Amniotic stem cell (primary cell): ENCODE measurements at regions not wholly inside any gene's neighbourhood (a gene's known extent, or its start where the extent isn't known, plus 50 kb on each side); places are given as distances from the start of the nearest gene placed in this dataset.

Source experiments
- DNase-seq: peaks from one replicate; lab custom pipeline; 2025; lab: John Stamatoyannopoulos, UW

DNA sequence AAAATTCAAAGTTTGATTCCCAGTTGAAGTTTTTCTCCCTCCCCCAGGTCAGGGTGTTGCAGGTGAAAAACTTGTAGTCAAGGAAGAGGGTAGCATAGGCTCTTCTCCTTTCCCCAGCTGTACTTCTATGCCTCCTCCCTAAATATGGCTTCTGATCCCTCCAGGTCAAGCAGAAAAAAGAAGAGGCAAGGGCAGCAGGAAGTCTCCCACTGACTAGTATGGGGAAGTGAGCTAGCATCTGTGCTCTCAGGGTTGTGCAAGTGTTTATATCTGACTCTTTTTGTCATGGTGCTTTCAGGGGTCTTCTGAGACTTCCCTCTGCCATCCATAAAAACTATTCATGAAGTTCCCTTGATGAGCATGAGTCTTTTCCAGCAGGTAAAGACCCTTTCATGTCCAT, 76.0 kb downstream of the ATPSCKMT start:
- DNase-seq, result no peak

DNA sequence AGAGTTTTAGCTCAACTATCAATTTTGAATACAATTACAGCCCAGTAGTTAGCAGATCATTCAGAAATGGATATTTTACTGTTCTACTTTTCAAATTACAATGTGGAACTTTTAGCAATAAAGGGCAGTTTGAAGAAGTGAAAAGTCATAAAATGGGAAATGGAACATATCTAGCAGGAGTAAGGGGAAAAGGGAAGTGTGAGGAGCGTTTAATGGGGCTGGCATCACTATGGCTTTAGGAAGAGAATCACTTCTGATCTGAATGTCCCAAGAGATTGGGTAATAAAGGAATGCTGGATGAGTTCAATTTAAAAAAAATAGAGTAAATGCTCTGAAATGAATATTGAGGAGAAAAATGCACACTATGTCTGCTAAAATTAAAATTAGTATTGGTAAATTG, 77.4 kb downstream of the ATPSCKMT start:
- no peak for DNase-seq

DNA sequence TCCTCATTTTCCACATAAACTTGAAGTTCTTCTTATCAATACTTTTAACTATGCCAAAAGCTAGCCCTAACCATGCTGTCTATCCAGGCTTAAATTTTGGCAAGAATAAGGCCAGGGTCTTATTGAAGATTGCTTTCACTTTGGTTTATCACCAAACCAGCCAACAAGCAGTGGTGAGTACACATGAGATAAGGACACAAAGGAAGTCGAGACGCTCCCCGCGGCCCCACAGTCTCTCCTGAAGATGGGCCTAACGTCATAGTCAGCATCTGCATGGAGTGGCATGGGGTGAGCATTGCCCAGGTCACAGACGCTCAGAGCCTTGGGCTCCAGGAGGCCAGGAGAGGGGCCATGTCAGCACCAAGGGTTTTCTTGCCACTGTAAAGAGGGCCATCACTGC, 80.3 kb downstream of the ATPSCKMT start:
- no peak for DNase-seq

DNA sequence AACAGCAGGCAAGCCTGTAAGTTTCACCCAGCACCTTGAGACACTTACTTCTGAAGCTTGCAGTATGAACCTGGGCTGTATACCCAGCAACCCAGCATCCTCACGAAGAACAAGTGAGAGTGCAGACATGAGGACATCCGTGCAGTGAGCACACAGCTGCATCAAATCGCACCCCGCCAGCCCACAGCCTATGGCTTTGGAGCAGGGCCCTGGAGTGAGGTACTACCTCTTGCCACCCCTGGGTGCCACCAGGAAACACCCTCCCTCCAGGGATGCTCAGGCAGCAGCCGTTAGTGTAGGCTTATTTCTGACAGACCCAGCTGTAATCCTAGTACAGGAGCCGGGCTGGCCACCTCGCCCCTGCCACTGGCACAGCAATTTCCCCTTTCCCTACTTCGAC, 81.4 kb downstream of the ATPSCKMT start:
- no peak for DNase-seq

DNA sequence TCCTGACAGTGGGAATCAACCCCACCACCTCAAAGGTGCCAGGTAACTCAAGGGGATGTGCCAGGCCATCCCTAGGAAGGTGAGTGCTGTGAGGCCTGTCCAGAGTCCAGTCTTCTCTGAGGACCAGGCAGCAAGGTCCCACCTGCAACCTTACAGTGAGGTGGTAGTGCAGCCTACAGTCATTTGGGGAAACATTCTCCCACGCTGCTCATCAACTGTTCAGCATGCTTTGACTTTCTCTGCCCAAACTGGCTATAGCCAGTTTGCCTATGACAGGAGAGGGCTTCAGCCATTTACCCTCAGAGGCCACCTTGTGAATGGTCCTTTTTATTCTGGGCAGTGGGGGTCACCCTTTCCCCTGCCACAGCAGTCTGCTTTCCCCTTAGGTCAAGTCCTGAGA, 81.9 kb downstream of the ATPSCKMT start:
- no peak for DNase-seq

DNA sequence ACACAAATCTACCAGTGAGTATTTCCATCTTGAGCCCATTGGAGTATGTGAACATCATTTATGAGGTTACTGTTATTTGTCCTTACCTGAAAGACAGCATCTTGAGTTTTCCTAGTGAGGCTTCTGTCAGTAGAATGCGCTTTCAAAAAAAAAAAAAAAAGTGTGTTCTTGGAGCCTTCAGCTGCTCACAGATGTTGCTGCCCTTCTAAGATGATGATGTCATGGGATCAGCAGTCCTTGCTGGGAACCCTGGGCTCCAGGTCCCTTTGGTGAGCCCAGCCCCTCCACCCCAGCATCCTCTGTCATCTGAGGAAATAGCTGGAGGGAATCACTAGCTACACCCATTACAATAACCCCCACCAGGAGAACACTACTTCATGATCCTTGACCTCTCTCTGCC, 83.3 kb downstream of the ATPSCKMT start:
- no peak for DNase-seq

DNA sequence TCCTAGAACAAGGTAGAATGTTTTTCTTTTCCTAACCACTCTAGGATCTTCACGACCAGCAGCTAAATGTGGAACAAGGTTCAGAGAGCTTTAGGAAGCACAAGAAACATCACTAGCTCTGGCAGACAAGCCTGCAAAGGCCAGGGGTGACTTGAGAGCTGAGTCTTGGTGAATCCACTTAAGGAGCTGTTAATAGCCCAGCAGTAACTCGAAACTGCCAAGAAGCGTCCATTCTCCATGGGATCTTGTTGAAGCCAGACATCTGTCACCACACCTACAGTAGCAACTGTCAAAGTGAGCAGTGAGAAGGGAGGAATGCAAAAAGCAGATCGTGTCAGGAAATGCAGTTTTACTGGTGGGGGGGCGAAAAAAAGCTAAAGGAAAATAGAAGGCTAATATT, 87.2 kb downstream of the ATPSCKMT start:
- DNase-seq, result no peak

DNA sequence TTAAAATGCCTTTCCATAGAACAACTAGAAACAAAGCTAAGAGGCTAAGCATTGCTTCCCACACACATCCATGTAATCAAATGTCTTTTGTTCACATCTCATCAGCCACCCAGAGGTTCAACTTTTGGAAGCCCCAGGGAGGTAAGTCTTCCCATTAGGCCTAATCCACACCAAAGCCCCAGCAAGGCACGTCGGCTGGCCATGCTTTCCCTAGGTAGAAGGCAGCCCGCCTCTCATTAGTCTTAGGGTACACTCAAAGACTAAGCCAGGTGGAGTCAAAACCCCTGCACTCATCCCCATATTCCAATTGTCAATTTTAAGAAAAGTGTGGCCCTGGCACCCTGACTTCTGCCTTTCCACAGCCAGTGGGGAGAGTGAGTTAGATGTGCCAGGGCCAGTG, 87.9 kb downstream of the ATPSCKMT start:
- no peak for DNase-seq

DNA sequence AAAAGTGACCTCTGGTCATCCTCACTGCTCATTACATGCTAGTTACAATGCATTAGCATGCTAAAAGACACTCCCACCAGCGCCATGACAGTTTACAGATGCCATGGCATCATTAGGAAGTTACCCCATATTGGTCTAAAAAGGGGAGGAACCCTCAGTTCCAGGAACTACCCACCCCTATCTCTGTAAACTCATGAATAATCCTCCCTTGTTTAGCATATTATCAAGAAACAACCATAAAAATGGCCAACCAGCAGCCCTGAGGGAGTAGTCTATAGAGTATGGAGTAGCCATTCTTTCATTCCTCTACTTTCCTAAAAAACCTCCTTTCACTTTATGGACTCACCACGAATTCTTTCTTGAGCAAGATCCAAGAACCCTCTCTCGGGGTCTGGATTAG, 89.4 kb downstream of the ATPSCKMT start:
- no peak for DNase-seq

DNA sequence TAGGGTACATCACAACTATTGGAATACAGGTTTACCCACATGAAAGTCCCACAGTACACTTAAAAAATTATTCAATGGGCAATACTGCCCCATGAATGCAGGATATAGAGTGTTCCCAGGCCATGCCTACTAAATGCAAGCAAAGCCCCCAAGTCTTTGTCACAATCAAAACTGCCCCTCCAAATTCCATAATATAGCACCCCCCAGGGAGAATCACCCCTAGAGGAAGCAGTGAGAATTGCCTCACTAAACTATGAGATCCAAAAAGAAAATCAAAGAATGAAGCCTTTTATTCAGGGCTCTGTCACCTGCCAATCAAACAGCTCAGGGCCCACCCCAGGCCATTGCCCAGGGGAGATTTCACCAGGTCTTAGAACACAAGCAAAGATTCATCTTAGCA, 90.8 kb downstream of the ATPSCKMT start:
- DNase-seq, result no peak

DNA sequence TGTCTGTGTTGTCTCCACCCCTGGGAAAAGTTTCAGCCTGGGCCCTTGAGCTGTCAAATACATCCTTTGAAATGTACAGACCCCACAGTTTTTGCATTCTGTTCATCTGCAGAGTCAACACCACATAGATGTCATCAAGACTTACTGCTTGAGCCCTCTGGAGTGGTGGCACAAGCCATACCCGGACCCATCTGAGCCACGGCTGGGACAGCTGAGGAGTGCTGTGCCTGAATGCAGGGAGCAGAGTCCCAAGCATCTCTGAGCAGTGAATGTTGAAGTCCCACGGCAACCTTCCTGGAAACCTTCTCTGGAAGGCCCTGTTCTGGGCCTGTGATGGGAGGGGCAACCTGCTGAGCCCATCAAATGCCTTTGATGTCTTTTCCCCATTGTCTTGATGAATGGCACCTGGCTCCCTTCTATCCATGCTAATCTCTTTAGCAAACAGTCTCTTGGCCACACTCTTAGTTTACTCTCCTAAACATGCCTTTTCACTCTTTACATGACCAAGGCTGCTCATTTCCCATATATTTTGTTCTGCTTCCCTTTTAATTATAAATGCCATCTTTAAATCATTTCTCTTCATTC, 92.5 kb downstream of the ATPSCKMT start:
- no peak for DNase-seq

DNA sequence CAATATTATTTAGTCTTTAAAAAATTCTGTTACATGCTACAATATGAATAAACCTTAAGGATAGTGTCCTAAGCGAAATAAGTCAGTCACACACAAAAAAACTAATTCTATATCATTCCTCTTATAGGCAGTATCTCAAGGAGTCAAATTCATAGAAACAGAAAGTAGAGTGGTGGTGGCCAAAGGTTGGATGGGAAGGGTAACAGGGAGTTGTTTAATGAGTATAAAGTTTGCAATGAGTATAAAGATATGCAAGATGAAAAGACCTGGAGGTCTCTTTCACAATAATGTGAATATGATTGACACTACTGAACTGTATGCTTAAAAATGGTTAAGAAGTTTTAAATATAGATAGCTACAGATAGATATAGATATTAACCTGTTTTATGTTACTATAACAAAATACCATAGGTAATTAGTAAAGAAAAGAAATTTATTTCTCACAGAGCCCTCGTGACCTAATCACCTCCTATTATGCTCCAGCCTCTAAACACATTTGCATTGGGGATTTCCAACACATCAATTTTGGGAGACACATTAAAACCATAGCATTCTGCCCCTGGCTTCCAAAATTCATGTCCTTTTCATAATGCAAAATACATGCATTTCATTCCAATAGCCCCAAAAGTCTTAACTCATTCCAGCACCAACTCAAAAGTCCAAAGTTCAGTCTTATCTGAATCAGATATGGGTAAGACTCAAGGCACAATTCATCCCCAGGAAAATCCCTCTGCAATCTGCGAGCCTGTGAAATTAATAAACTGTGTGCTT, 93.6 kb downstream of the ATPSCKMT start:
- no peak for DNase-seq

DNA sequence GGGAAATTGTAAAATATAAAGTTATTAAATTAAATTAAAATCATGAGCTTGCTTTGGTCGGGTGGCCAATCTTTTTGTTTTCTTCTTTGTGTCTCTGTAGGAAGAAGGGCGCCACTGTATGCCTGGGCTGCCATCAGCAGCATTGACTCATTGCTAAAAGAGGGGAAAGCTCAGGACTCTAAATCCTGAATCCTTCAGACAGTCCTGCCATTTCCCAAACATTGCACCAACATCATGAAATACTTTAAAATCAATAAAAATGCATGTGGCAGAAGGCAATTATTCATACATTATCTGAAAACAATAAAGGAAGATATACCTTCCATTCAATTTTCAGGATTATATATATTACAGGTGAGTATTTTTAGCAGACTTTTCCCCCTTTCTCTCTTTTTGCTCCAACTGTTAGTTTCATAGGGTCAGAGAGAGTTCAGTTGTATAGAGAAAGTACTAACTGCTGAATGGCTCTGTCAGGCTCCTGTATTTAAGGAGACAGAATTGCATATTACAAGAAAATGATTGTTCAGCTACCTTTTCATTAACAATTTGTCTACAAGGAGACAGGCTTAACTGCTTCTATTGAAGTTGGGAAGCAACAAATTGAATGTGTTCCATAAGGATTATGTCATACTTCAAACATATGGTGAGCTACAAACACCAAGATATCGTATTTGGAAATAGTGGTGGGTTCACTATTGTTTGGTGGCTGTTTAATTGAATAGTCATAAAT, 95.7 kb downstream of the ATPSCKMT start:
- no peak for DNase-seq

DNA sequence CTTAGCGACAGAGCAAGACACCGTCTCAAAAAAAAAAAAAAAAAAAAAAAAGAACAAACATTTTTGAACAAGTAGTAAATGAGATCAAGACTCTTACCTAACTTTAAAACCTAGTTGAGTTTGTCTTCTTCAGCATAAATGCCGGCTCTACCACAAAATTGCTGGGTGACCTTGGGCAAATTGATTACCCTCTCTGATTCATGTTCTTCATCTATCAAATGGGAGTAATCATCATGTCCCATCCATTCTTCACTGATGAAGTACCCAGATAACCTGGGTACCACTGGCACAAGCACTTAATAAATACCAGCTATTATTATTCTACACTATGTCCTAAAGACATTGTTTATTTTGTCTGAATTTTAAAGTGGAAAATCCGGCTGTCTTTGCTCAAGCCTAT, 96.3 kb downstream of the ATPSCKMT start:
- no peak for DNase-seq

DNA sequence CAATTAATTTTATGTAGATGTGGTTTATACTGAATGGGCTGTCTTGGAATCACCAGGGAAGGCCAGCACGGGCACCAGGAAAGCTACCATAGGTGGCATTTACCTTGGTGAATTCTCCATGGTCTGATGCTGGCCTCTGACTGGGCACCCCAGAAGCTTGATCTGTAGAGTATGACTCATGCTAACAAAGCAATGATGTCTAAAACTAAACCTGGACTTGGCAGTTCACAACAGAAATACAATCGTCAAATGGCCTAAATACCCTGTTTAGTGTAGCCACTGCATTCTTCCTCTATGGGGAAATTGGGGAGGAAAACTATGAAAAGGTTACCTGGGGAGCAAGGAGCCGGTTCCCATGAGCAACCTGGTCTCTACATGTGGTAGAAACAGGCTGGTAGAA, 98.0 kb downstream of the ATPSCKMT start:
- no peak for DNase-seq

DNA sequence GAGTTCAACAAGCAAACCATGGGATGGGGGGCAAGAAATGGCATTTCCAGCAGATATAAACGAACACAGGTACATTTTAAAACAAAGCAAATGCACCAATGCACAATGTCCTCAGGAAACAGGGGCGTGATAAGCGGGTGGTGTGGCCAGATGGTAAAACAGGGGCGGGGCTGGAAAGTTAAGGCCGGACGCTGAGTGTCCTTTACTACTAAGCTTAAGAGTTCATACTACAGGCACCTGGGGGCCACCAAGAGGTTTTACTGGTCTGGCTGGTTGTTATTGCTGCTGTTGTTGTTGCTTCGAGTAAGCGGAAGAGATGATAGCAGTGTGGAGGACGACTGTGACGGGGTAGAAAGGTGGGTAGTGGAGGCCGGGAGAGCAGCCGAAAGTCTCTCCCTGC, 99.8 kb downstream of the ATPSCKMT start:
- DNase-seq, result no peak

DNA sequence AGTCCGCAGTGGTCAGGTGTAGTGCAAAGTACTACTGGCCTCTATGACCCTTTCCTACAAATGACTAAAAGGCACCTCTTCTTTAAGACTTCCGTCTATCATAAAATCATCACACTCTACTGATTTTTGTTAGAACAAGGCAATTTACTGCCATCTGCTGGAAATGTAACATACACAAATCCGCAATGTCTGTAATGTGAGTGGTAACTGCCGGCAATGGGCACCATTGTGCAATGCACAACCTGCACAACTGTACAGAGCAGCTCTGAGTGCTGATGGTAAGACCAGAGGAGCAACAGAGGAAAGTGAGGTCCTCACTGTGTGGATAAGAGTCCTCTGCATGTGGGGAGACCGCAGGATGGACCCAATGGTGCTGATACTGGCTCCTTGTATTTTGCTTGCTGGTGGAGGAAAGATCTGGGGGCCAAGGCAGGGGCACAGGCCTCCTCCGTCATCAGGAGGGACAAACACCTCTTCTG, 103.7 kb downstream of the ATPSCKMT start:
- no peak for DNase-seq

DNA sequence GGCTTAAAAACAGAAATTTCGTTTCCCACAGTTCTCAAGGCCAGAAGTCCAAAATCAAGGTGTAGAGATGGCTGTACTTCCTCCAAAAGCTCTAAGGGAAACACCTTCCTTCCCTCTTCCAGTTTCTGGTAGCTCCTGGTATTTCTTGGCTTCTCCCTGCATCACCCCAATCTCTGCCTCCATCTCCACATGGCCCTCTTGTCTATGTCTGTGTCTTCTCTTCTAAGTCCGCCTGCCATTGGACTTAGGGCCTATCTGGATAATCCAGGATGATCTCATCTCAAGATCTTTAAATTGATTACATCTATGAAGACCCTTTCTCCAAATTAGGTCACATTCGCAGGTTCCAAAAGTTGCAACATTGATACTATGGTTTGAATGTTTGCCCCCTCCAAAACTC, 105.6 kb downstream of the ATPSCKMT start:
- DNase-seq, result no peak

DNA sequence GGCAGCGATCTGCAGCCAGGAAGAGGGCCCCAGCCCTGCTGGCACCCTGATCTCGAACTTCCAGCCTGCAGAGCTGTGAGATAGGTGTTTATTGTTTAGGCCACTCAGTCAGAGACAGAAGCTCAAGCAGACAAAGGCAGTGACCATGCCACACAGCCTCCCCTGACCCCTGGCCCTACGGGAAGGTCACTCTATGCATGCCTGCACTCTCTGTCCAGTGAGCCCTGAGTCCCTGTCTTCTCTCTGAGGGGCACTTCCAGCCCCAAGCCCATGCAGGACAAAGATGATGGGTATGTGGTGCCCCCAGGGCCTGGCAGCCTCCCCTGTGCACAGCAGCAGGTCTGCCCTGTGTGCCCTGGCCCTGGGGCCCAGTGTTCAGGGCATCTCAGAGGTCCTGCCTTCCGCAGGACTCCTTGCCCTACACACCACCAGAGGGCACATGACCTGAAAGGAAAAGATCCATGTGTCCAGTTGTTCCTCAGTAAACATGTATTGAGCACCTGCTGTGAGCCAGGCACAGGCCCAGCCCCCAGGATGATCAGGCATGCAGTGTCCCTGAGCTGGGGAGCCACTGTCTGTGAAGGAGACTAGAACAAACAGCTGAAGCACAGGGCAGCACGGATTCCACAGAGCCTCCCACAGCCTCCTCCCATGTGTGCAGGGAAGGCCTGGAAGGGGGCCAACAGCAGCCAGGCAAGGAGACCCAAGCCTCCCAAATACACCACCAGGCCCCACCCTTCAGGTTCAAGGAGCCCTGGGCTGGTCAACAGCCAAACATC, 109.3 kb downstream of the ATPSCKMT start:
- no peak for DNase-seq

DNA sequence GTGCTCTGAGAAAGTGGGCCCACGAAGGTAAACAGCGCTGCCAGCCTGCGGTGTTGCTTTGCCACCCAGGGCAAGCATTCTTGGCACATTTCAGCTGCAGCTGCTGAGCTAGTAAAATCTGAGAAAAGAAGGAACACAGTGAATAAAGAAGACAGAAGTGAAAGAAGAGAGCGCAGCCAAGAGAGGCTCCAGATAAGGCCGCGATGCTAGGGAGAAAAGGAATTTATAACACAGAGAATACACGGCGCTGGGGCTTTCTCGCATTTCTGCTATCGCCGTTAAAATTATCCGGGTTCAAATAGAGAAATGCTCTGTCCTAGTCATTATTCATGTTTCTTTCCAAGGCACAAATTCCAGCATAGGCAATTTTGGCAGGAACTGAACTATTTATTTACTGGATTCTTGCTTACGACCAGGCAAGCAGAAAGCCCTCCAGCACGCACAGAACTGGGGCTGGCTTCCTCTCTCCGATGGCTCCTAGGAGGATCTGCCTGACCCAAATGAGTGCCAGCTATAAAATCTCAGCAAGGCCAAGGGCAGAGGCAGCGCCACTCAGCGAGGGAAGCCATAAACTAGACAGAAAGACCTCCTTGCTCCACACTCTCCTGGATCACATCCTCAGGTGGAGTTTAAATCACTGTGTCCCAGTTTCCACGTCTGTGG, 111.2 kb downstream of the ATPSCKMT start:
- DNase-seq, result no peak

DNA sequence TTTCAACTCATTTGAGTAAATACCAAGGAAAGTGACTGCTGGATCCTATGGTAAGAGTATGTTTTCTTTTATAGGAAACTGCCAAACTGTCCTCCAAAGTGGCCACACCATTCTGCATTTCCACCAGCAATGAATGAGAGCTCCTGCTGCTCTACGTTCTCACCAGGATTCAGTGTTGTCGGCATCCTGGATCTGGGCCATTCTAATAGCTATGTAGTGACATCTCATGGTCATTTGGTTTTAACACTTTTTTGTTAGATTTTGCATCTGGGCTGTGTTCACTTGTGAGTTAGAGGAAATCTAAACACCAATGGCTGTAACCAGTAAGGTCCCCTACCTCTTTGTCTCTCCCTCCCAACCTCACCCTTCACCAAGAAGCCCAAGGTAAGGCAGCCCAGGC, 115.9 kb downstream of the ATPSCKMT start:
- no peak for DNase-seq

DNA sequence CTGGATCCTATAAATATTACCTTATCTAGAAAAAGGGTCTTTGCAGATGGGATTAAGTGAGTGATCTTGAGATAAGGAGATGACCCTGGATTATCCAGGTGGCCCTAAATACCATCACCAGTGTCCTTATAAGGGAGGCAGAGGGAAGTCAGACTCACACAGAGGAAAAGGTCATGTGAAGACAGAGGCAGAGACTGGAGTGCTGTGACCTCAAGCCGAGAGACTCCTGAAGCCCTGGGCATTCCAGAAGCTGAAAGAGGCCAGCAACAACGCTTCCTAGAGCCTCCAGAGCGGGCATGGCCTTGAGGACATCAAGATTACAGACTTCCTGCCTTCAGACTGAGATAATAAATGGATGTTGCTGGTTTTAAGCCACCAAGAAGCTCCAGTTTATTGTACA, 118.8 kb downstream of the ATPSCKMT start:
- DNase-seq, result no peak
